Panc1 (cell line): ENCODE measurements at regions not wholly inside any gene's neighbourhood (a gene's known extent, or its start where the extent isn't known, plus 50 kb on each side); places are given as distances from the start of the nearest gene placed in this dataset.

Experiments used
- ATAC-seq: fragments of 200-7000 bp; cut with Tn5 transposase; 2 replicates; pipeline ENCODE4 v1.9.1; 2020; ENCODE audit warnings: mild to moderate bottlenecking, moderate library complexity
- BruUV-seq: library from RNA; stranded (reverse); fragments of 400-500 nt; replicated peaks from 2 replicates; lab custom pipeline; 2021; lab: Mats Ljungman, UMichigan
- CTCF ChIA-PET: fragments of 300-600 bp; sonication (Branson Sonifier 250); formaldehyde crosslinking; loops from one replicate; lab custom pipeline; 2022; ENCODE audit warnings: antibody characterized with exemption; lab: Charles Lee
- POLR2A ChIA-PET: fragments of 300-600 bp; sonication (Branson Sonifier 250); formaldehyde crosslinking; loops from one replicate; lab custom pipeline; 2022; ENCODE audit warnings: antibody characterized with exemption; lab: Charles Lee
- DNase-seq: peaks from one replicate; pipeline ENCODE4 v3.0.0-alpha.2; 2010; ENCODE audit warnings: low read depth, low spot score
- H3K27ac ChIP-seq: 2 replicates; pipeline ENCODE4 v1.5.1; 2011; ENCODE audit warnings: mild to moderate bottlenecking, low read length, inconsistent platforms
- H3K27me3 ChIP-seq: fragments of 200-500 bp; sonication (Bioruptor generic); 2 replicates; pipeline ENCODE4 v1.6.0; 2014; ENCODE audit warnings: low read length, inconsistent platforms; ENCODE audit not compliant: control insufficient read depth, insufficient read depth
- H3K36me3 ChIP-seq: fragments of 200-500 bp; sonication (Bioruptor generic); 2 replicates; pipeline ENCODE4 v1.5.1; 2014; ENCODE audit warnings: inconsistent platforms, mild to moderate bottlenecking, low read length, moderate library complexity; ENCODE audit not compliant: control insufficient read depth, insufficient read depth
- H3K4me1 ChIP-seq: 2 replicates; pipeline ENCODE4 v1.5.1; 2011; ENCODE audit warnings: inconsistent platforms, mild to moderate bottlenecking, low read length, moderate library complexity; ENCODE audit not compliant: control insufficient read depth, insufficient read depth
- H3K4me3 ChIP-seq, 2 experiments: 2 replicates each; pipeline ENCODE4 v1.5.1; 2011 to 2012; ENCODE audit warnings: low read depth in 2 of 2, low read length in 2 of 2, mild to moderate bottlenecking in 2 of 2, inconsistent platforms in 1 of 2, moderate library complexity in 1 of 2
- H3K9me3 ChIP-seq: fragments of 200-500 bp; sonication (Bioruptor generic); 2 replicates; pipeline ENCODE4 v1.5.1; 2014; ENCODE audit warnings: low read depth, mild to moderate bottlenecking, inconsistent platforms, low read length, moderate library complexity; ENCODE audit not compliant: control insufficient read depth, insufficient read depth
- POLR2AphosphoS5 ChIP-seq: IDR thresholded peaks from 2 replicates; pipeline ENCODE4 v1.6.1; 2012; ENCODE audit warnings: mild to moderate bottlenecking, low read depth, low read length, moderate library complexity
- SIN3A ChIP-seq: IDR thresholded peaks from 2 replicates; pipeline ENCODE4 v1.6.1; 2012; ENCODE audit warnings: low read depth, mild to moderate bottlenecking, low read length, moderate library complexity, borderline replicate concordance; ENCODE audit not compliant: insufficient read depth
- TCF7L2 ChIP-seq: IDR thresholded peaks from 2 replicates; pipeline ENCODE4 v1.6.1; 2011; ENCODE audit warnings: mild to moderate bottlenecking, low read depth, low read length, inconsistent platforms
- in situ Hi-C: cut with HindIII; loops from 2 replicates; pipeline ENCODE4 v1.10.0; 2016; ENCODE audit warnings: low sequenced_read_pairs, low pct_unique_long_range_greater_than_20kb
- intact Hi-C: fragments of 100-400 bp; cut with micrococcal nuclease; formaldehyde crosslinking; loops from one replicate; pipeline ENCODE4 v1.10.0; 2022; ENCODE audit not compliant: unreplicated experiment
- TF ChIP-seq, protein P1 (sequence below), 2 experiments: IDR thresholded peaks; 2 replicates each; pipeline ENCODE4 v1.6.1; 2011 to 2012; ENCODE audit warnings: low read depth in 2 of 2, control low read depth in 1 of 2, low read length in 1 of 2, mild to moderate bottlenecking in 1 of 2, moderate library complexity in 1 of 2; ENCODE audit not compliant: insufficient read depth in 1 of 2
- TF ChIP-seq, protein P2 (sequence below): fragments of 450-650 bp; IDR thresholded peaks from 2 replicates; pipeline ENCODE4 v1.5.1; 2017; ENCODE audit warnings: mild to moderate bottlenecking

DNA sequence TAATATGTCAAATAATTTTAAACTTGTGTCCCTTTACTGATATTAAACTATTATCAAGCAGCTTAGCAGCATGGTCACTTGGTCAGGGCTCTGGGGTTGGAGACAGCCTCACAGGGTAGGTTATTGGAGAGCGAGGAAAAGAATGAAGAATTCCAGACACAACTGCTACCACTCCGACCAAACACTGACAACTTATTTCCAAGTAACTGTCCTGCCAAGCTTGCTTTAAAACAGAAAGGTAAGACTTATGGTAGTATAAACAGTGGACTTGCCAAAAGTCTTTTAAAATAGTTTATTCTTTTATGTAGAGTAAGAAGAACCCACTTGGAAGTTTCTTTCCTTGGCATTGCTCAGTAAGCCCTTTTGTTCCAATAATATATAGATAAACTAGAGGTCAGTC is 364.1 kb downstream of the DEPDC1B start:
- no peaks in the 10 kb centered on the region for H3K27me3 ChIP-seq
- H3K9me3 ChIP-seq, result no peaks in the 10 kb centered on the region
- DNase-seq (no peak), ATAC-seq (no peak)
- H3K4me1 ChIP-seq, result no peaks in the 10 kb centered on the region
- ChIA-PET CTCF (no interaction called here), POLR2A (no interaction called here)
- TF ChIP-seq, protein P1, sequence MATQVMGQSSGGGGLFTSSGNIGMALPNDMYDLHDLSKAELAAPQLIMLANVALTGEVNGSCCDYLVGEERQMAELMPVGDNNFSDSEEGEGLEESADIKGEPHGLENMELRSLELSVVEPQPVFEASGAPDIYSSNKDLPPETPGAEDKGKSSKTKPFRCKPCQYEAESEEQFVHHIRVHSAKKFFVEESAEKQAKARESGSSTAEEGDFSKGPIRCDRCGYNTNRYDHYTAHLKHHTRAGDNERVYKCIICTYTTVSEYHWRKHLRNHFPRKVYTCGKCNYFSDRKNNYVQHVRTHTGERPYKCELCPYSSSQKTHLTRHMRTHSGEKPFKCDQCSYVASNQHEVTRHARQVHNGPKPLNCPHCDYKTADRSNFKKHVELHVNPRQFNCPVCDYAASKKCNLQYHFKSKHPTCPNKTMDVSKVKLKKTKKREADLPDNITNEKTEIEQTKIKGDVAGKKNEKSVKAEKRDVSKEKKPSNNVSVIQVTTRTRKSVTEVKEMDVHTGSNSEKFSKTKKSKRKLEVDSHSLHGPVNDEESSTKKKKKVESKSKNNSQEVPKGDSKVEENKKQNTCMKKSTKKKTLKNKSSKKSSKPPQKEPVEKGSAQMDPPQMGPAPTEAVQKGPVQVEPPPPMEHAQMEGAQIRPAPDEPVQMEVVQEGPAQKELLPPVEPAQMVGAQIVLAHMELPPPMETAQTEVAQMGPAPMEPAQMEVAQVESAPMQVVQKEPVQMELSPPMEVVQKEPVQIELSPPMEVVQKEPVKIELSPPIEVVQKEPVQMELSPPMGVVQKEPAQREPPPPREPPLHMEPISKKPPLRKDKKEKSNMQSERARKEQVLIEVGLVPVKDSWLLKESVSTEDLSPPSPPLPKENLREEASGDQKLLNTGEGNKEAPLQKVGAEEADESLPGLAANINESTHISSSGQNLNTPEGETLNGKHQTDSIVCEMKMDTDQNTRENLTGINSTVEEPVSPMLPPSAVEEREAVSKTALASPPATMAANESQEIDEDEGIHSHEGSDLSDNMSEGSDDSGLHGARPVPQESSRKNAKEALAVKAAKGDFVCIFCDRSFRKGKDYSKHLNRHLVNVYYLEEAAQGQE (IDR thresholded peaks at IDR 0.05; ENCODE audit: insufficient read depth in 1 of 2, low read depth in 2 of 2, low read length in 1 of 2), result no peak
- TF ChIP-seq POLR2AphosphoS5 (no peak), TCF7L2 (no peak), SIN3A (no peak)
- TF ChIP-seq, protein P2, sequence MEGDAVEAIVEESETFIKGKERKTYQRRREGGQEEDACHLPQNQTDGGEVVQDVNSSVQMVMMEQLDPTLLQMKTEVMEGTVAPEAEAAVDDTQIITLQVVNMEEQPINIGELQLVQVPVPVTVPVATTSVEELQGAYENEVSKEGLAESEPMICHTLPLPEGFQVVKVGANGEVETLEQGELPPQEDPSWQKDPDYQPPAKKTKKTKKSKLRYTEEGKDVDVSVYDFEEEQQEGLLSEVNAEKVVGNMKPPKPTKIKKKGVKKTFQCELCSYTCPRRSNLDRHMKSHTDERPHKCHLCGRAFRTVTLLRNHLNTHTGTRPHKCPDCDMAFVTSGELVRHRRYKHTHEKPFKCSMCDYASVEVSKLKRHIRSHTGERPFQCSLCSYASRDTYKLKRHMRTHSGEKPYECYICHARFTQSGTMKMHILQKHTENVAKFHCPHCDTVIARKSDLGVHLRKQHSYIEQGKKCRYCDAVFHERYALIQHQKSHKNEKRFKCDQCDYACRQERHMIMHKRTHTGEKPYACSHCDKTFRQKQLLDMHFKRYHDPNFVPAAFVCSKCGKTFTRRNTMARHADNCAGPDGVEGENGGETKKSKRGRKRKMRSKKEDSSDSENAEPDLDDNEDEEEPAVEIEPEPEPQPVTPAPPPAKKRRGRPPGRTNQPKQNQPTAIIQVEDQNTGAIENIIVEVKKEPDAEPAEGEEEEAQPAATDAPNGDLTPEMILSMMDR, result no peak
- H3K36me3 ChIP-seq, result no peaks in the 10 kb centered on the region
- H3K27ac ChIP-seq, result no peak overlapping the region
- intact Hi-C loops (no loop called here), in situ Hi-C loops (no loop called here)
- H3K4me3 ChIP-seq, result no peak overlapping the region
- BruUV-seq, result no TSS peak

DNA sequence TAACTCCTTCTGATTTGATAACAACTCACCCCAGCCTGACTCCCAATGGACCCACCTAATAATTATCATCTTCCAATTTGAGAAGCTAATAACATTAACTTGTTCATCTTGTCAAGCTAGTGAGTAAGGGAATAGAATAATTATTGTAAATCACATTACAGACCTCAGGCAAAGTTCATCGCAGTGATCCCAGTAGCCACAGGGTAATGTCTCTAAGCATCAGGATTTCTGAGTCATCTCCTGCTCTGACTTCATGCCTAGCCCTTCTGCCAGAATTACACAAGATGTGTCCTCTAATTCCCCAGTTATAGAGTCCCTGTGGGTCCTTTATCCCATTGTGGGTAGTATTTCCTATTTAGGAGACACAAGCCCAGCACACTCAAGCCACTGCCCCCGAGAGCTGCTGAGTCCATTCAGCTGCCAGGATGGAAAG is 365.7 kb downstream of the DEPDC1B start:
- no TSS peak for BruUV-seq
- CTCF ChIA-PET, result no interaction called here
- POLR2A ChIA-PET, result no interaction called here
- in situ Hi-C loops (no loop called here), intact Hi-C loops (no loop called here)
- TF ChIP-seq POLR2AphosphoS5, result no peak
- TF ChIP-seq, protein P2, result no peak
- no peak for TF ChIP-seq TCF7L2
- TF ChIP-seq, protein P1 (IDR thresholded peaks at IDR 0.05; ENCODE audit: insufficient read depth in 1 of 2, low read depth in 2 of 2, low read length in 1 of 2), result no peak
- no peak for TF ChIP-seq SIN3A
- H3K4me1 ChIP-seq, result no peaks in the 10 kb centered on the region
- no peak for DNase-seq
- no peak overlapping the region for H3K4me3 ChIP-seq
- no peaks in the 10 kb centered on the region for H3K36me3 ChIP-seq
- no peaks in the 10 kb centered on the region for H3K9me3 ChIP-seq
- no peak overlapping the region for H3K27ac ChIP-seq
- no peaks in the 10 kb centered on the region for H3K27me3 ChIP-seq
- ATAC-seq, result no peak
